ENCODE measurements at regions not wholly inside any gene's neighbourhood (a gene's known extent, or its start where the extent isn't known, plus 50 kb on each side); places are given as distances from the start of the nearest gene placed in this dataset.

GRCh38 chr1:25150985-25151495 is 81.3 kb downstream of the SYF2 start:
- TF ChIP-seq CTCF (conservative IDR thresholded peaks at IDR 0.05) (no peak), EZH2 (IDR thresholded peaks at IDR 0.05; ENCODE audit: low read depth) (no peak)

Data from PC-9 (cell line).